ELR (cell line): ENCODE measurements at regions not wholly inside any gene's neighbourhood (a gene's known extent, or its start where the extent isn't known, plus 50 kb on each side); places are given as distances from the start of the nearest gene placed in this dataset.
"Not testable (repeated sequence)": the region's sequence is repeated elsewhere in the genome, so short reads cannot be mapped to it uniquely, and the experiment has no call there.

Experiments used
- DNase-seq: peaks from one replicate; pipeline ENCODE4 v3.0.0-alpha.2; 2015; ENCODE audit warnings: low read depth

GRCh38 chr1:22332424-22332717 is 119.3 kb upstream of the ZBTB40 start:
- no peak for DNase-seq

DNA sequence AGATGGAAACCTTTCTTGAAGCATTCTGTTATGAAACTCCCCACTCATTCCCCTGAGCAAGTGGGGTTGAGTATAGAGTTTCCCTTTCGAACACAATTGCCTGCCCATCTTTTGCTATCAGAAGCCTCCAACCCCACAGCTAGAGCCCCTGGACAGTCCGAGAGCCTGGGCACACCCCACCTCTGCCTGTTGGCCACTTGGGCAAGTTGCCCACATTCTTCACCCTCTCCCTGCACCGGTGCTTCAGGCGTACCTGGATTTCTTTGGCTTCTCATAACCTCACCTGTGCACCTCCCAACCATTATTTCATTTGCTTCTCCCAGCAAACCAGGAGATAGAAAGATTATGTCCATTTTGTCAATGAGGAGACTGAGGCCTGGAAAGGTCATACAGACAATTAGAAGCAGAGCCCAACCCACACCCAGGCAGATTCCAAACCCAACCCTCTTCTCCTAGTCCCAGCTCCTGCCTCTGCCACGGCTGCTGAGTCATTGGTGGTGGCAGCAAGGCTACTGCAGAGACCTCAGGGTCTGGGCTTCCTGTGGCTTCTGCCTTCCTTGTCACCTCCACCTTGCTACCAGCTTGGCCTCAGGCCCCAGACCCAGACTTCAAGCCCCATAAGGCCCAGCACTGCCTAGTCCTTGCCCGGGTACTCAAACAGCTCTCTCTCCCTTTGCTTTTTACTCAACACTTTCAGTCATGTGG is 118.7 kb upstream of the ZBTB40 start:
- no peak for DNase-seq

- DNase-seq: no peak
These were observed 118.0 kb upstream of the ZBTB40 start for GRCh38 chr1:22333516-22334121.

DNA sequence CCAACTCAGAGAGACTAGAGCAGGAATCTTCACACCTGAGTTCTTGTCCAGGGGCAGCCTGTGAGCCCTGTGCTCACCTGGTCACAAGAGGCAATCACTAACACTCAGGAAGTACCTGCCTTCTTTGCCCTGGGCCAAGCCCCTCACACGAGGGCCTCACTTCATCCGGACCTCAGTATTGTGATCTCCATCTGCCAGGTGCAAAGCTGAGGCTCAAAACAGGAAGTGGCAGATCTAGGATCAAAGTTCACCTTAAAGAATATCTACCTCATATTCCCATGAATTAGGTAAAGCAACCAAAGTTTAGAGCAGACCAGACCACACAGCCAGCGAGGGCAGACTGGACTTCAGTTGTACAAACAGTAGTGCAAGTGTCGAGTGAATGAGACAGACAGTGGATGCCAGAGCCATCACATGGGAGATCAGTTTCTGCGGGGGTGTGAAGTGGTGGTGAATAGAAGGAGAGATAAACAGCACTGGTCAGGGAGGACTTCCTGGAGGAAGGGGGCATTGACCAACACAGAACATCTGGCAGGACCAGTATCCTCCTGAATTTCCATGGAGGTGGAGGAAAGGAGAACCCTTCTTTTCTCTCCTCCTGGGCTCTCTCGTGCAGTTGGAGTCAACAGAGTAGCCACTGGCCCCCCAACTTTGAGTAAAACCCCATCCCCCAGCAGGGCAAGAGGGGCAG is 116.6 kb upstream of the ZBTB40 start:
- DNase-seq: no peak

DNA sequence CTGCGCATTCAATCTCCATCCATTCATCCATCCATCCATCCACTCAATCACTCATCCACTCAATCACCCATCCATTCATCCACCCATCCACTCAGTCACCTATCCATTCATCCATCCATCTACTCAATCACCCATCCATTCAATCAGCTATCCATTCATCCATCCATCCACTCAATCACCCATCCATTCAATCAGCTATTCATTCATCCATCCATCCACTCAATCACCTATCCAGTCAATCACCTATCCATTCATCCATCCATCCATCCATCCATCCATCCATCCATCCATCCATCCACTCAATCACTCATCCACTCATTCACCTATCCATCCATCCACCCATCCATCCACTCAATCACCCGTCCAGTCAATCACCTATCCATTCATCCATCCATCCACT is 115.4 kb upstream of the ZBTB40 start:
- not testable (repeated sequence) for DNase-seq

- DNase-seq: not testable (repeated sequence)
These were observed 114.7 kb upstream of the ZBTB40 start for GRCh38 chr1:22336696-22337545.

- no peak for DNase-seq
These were observed 113.4 kb upstream of the ZBTB40 start for GRCh38 chr1:22338071-22338765.

GRCh38 chr1:22339237-22339636 is 112.4 kb upstream of the ZBTB40 start:
- no peak for DNase-seq

DNA sequence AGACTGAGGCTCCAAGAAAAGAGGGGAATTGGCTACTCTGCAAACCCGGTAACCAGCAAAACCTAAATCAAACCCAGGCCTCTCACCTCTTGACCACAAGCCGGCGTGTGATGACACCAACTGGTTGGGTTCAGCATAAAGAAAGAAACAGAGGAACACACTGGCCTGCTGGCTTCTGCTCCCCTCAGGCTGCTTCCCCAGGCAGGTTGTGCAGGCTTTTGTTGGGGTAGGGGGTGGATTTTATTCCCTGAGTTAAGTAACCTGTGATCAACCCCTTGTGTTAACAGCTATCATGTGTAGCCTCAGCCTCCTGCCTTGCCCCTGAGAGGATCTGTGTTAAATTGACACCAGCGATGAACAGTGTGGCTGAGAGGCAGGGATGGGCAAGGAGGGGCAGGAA is 111.6 kb upstream of the ZBTB40 start:
- no peak for DNase-seq

DNA sequence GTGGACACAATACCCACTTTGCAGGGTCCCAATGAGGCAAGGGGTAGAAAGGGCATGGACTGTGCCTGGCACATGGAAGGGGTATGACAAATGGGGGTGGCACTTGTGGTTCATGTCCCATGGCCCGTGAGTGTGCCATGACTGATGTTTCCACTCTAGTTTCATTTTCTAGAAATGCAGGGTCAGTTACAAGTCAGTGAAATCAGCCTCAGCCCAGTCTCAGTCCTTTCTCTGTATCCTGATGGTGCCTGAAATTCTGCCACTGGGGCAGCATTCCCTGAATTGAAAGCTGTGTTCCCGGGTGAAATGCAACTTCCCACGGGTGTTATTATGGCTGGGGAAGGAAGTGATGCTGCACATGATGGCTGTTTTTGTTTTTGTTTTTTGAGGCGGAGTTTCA is 110.8 kb upstream of the ZBTB40 start:
- DNase-seq: no peak

- peak; percentile 28 for DNase-seq
These were observed 109.7 kb upstream of the ZBTB40 start for GRCh38 chr1:22341791-22342605.

DNA sequence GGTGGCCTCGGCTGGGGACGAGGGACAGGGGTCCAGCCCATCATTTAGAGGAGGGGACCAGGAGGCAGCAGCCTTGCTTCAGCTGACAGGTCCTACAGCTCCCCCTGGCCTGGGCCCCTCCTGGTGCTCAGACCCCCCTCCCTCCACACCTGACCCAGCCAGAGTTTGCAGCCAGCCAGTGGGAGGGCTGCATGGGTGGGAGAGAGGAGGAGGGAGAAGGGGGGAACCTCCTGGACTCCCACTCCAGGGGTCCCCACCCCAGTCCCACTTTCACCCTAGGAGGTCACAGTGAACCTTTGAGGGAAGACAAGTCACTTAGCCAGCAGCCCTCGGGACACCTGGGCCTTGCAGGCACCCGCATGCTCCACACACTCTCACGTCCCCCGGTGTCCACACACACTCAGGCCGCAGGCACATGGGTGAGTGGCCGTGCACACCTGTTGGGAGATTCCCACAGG is 108.9 kb upstream of the ZBTB40 start:
- no peak for DNase-seq

- no peak for DNase-seq
These were observed 108.0 kb upstream of the ZBTB40 start for GRCh38 chr1:22343456-22344328.

DNA sequence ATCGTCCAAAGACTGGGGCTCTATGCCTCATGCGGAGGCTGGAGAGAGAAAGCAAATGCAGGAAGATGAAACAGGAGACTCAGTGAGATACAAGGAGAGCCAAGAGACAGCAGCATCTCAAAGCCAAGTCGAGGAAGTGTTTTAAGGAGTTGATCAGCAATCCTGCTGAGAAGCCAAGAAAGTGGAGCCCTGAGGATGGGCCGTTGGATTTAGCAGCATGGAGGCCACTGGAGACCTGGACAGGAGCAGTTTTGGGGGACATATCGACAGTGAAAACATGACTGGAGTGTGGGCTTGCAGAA is 107.4 kb upstream of the ZBTB40 start:
- DNase-seq: no peak

GRCh38 chr1:22344851-22345560 is 106.6 kb upstream of the ZBTB40 start:
- no peak for DNase-seq

DNA sequence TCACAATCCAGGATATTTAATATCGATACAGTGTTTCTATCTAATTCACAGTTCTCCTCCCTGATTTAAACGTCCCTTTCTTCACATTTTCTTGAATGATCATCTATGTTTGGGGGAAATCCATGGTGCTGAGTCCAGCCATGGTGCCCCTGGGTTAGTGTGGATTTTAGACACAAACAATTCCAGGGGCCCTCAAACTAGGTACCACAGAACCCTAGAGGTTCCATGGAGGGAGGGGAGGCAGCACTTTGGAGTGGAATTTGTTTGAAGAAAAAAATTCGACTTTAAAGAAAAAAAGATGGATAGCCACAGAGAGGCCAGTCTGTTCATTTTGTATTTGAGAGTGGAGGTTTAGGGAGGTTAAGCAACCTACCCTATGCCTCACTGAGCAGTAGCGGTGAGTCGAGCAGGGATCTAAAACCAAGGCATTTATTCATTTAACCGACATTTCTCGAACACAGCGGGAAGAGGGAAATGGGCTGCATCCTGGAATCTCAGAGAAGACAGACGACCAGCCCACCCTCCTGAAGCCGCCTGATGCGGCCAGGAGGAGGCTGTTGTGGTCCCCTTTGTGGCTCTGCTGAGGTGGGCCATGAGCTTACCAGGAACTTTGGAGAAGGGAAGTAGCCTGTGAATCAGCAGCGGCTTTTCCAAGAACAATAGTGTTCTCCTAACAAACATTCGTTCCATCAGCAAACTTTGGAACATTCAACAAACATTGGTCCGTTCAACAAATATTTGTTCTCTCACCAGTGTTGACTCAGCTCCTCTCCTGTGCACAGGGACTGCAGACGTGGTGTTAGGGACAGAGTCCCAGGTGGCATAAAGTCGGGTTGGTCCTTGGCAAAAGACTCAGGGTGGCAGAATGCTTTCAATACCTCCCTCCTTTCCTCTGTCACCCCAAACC is 103.5 kb upstream of the ZBTB40 start:
- no peak for DNase-seq

DNA sequence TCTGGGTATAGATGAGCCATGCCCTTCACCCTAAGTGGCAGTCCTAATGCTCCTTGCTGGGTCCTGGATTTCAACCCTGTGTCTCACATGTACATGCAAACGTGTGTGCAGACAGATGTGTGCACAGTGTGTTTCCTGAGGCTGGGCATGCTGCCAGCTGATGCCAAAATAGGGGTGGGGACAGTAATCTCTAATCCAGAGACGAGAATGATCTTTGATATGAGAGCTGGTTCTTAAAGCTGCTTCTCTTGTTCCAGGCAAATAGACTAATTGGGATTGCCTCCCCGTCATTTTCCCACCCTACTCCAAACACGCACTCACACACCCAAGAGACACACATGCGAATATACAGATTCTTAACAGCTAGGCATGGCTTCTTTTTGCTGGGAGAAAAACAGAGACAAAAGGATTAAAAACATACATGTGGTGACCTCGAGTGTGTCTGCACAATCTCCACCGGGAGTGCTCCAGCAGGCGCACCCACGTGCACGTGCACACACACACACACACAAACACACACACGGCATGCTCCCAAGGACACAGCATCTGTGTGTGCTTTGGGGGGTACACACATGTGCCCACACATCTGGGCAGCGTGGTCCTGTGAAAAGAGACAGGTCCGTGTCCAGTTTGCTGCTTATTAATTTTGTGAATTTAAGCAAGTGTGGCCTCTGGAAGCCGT is 102.1 kb upstream of the ZBTB40 start:
- no peak for DNase-seq
